Medulla oblongata (tissue), 1 donor: ENCODE measurements at regions not wholly inside any gene's neighbourhood (a gene's known extent, or its start where the extent isn't known, plus 50 kb on each side); places are given as distances from the start of the nearest gene placed in this dataset.

ENCODE experiments used
- DNase-seq: peaks from one replicate; pipeline ENCODE4 v3.0.0-alpha.2; 2015; ENCODE audit errors: extremely low spot score

DNA sequence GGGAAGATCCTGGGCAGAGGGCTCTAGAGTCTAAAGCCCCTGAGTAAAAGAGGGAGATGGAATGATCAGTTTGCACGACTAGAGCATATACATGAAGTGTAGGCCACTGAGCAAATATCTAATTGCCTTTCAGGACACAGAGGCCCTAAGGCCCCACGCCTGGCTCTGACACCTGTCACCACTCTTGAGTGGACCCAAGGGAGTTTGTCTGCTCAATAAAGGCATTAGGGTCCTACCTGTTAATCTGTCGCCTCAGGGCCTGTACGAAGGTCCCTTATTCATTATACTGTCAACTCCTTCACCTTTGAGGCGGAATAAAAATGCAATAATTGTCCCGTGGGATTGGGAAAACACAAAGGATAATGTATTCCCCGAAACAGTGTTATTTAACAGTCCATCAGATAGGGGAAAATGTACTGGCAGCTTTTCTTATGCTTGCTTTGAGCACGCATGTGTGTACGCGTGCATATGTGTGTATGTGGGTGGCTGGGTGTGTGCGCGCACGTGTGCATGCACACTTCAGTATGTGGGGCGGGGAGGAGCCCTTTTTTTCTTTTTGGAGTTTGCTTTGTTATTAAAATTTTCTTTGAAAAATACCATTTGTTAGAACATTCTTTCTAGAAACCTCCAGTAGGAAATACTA is 161.8 kb upstream of the SERP2 start:
- no peak for DNase-seq

DNA sequence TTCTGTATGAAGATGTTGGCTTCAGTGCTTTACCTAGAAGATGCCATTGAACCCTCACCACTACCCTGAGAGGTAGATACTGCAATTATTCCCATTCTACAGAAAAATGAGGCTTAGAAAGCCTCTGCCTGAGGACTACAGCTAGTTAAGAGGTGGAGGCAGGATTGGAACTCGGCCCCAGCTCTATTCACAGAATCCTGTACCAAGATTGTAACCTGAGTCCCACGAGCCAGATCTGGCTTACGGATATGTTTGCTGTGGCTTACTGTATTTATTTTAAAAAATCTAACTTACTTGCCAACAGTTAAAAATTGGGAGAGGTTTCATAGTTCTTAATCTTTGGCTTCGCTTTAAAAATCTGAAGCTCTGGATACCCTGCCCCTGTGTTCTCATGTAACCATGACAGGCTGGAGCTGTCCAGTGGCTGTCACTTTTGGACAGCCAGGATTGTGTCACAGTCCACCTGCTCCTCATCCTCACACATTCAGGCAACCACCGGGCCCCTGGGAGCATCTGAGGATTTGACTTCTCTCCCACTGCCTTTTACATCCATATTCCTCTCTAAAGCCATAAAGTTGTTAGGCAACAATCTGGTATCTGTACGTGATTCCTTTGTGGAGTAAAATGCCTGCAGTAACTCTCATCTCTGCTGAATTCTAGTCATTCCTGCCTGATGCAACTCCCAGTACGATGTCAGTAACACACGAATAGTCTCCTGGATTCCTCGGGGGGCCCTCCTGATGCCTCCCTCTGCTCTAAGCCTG is 160.8 kb upstream of the SERP2 start:
- no peak for DNase-seq

DNA sequence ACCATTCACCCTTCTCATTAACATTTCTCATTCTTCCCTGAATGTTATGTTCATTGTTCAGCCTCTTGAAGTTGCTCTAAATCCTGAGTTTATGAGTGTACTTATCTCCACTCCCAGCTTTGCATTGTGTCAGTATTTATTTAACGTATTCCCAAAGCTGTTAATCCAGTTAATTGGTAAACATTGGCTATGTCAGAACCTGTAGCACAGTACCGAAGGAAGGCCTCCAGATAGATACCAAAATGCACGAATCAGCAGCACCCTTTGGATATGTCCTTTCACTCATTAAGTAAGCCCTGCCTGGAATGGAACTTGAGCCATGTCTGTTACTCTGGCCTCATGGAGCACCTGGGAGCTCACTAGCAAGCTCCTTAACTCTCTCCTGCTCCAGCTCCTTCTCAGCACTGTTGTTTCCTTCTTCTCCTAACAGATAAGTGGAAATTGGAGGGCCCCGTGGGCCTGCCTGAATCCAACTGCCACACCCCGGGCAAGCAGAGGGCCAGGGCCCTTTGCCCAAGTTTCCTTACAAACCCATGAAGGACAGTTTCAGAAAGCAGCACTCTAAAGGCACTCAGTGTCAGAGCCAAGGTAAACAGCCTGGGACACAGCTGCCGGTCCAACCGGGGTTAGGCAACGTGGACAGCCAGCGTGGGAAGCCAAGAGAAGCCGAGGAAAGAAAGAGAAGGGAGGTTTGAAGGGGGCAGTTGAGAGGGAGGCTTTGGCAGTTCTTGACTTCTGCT is 155.0 kb upstream of the SERP2 start:
- DNase-seq = peak; percentile 61

DNA sequence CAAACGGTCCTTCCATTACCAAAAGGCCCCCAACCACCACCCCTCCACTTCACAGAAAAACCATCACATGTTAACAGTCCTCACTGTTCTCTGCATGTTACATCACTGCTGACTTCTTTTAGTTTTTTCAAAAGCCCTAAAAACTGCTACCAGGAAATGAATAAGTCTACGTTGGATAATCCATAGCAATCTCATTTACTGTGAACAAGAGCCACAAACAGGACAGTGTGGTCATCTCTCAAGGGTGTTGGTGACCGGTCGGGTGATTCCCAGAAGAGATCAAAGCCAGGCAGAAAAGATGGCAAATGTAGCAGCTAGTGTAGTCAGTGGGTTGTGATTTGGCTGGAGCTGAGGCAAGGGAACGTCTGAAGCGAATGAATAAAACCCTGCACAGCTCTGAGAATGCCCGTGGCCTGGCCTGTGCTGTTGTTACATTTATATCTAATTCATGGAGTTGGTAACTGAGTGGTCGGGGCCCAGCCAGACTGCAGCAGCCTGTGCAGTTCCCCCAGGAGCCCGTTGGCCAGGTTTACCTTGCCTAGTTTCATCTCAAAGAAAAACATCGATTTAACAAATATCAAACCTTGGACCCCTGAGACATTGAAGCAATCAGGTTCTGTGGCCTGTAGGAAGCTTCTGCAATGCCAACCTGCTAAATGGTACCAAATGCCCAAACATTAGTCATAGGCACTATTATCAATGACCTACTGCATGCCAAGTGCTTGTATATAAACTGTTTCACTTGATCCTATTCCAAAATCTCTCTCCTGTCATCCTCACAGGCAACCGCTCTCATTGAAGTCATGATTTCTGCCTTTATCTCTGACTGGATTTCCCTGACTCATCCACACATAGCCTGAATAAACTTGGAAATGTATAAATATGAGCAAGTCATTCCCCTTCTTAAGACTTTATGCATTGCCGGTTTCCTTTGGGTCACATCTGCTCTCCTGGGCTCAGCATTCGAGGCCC is 153.8 kb upstream of the SERP2 start:
- no peak for DNase-seq

DNA sequence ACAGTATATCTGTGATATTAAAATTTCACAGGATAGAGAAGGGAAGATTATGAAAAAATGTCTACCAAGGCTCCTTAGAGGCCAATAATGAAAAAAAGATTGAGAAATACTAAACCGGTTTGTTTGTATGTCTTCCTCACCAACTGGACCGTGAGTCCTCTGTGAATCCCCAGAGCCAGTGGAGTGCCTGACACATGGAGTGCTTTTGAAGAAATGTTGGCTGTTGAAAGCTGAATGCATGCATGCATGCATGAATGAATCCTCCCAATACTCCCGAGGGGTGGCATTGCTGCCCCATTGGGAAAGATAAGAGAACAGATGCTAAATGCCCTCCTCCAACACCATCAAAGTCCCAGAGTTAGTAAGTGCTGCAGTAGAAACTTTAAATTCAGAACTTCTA is 152.7 kb upstream of the SERP2 start:
- DNase-seq = no peak

DNA sequence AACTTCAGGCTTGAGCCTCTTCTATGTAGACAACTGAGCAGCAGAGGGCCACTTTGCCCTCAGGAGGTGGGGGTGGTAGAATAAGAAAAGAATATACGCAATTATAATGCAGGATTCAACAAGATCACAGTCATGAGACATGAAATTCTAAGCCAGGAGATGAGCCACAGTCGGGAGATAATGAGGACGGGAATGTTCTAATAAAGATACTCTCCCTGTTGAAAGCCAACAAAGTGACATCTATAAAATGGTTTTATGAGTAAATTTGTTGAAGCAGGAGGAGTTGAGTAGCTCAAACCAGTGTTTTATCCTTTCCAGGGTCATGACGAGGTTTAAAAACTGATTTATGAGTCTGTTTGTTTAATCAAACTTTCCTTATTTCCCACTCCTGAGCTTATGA is 152.0 kb upstream of the SERP2 start:
- no peak for DNase-seq

DNA sequence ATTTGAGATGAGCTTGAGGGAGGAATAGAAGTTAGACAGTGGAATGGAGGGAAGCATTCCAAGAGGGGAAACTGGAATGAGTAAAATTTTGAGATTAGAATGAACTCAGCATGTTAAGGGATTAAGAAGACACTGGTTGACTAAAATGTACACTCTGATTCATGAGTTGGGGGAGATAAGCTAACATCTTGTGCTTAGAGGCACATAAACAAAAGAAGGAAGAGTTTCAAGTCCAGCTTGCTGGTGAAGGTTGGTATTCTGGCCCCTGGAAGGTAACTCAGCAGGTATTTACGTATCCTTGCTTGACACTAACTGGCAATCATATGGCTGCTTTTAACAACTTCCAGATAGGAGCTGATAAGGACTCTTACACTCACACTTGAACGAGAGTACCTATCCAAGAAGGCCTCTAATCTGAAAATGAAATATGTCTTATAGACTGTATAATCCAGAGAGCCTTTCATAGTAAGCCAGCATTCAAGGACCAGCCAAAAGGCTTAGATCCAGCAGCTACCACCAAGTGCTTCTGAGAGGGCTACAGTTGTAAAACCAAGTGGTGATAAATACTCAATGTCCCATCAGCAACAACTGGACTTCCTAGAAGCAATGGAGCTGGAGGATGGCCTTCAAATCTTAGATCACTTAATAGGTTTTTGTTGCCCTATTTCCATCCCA is 149.7 kb upstream of the SERP2 start:
- no peak for DNase-seq

DNA sequence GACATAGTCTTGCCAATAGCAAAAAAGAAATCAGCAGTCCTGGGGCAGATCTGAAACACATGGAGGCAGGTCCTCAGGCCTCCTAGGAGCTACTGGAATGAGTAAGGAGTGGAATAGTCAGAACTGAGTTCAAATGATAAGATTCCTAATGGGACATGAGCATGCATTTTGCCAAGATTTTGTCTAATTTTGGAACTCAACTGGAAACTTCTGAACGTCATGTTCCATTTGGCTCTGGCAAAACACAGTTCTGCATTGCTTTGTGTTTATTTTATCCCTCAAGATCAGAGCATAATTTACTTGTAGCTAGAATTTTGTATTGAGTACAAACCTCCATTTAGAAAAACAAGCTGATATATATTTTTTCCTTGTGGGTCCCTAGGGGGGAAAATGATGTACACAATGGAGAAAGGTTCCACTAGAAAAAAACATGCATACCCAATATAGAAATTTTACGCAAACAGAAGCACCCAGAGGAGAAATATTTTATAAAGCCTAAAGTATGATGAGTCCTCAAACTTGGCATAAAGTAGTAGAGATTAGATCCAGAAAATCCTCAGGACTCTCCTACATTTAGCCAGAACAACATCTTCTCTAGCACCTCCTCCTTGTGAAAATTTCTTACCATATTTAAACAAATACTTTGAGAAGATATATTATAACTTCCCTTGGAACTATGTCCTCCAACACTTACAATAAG is 149.0 kb upstream of the SERP2 start:
- DNase-seq = no peak

DNA sequence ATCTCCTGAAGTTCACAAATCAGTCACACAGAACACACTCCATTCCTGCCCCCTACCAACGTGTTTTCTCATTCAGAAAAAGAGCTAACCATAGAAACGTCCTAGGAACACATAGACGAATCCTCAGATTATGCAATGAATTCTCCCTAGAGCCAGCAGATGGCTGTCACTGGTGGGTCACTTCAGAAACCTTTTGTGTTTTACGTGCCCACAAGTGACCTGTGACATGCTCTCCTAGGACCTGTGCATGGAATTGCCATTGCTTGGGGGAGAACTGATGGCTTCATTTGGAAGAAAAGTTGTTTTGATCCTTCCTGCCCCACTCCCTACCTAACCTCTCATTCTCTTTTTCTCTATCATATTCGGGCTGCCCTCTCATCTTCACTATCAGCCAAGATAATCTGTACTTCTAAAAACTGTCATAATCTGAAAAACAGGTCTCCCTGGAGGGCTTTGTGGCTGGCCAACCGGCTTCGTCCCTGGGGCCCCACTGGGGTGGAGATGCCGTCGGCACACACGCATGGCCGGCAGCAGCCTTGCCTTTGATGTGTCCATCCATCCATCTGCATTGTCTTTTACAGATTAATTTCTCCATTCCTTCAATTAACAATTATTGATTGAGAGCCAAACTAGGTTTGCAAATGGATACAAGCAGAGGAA is 144.1 kb upstream of the SERP2 start:
- DNase-seq = no peak

DNA sequence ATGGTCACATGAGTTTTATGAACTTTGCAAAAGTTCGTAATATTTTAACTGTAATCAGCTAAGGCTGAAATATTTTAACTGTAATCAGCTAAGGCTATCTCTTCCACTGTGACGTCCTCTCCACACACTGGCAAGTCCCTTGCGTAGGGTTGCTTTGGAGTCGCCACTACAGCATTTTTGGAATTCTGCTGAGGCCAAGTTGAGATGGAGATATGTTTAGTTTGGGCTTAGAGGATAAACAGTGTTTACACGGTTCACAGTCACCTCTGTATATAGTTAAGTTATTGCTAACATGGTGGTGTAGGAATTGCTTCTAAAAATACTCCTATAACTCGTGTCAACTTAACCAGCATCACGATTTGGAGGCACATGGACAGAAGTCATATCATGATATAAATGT is 143.6 kb upstream of the SERP2 start:
- DNase-seq = no peak

DNA sequence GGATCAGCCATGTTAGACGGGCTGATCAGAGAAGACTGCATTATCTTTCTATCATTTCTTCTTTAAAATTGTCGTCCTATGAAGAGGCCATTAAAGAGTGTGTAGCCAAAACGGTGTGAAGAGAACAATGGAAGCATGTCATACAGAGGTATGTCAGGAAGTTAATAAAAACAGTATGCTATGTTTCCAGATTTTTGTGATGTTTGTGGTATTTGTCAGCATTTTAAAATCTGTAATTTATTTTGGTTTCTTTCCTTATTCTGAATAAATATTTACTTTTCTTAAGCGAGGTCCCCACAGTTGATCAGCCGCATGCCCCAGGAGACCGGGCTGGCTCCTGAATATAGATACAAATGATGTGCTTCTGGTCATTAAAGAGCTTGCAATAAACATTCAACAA is 142.9 kb upstream of the SERP2 start:
- no peak for DNase-seq

DNA sequence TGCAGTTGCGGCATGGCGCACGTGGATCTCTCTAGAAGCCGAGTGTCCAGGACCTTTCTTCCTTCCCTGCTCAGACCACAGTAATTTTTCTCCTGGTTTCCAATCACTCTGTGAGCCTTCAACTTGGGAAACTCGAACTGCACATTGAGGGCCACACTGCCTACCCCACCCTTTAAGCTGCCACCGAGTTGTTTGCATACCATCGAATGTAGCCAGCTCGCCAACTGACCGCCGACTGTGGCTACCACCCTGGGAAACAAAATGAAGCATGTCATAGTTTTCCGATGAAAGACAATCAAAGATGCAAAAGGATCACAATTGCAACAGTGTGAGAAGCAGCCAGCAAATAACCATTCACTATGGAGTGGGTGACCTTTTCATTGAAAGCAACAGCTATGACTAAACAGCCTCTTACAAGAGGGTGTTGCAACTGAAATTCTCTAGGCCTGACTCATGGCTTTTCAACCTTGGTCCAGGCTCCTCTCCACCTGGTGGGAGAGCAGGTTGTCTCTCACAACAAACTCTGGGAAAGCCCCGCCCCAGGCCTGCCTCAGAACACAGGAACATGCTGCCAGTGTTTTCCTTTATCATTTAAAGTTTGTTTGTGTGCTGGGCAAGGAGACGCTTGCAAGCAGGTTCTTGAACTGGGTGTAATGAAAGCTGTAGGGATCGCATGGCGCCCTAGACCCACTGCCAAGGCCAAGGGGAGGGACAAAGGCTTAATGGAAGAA is 141.7 kb upstream of the SERP2 start:
- DNase-seq = no peak

DNA sequence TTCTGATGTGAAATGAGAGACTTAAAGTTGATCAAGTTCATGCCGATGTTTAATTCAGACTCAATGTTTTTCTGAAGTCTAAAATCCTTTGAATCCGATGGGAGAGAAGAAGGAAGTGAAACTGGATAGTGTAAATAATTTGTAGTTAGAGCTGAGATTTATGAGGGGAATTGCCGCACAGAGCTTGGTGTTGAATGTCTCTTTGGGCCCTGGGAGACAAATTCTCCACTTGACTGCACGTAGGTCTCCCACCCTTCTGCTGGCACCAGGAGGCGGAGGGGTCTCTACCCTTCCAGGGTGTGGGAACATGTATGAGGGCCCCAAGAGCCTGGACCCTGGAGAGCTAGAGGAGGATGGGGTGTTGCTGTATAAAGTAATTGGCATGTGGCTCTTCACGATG is 140.8 kb upstream of the SERP2 start:
- no peak for DNase-seq

DNA sequence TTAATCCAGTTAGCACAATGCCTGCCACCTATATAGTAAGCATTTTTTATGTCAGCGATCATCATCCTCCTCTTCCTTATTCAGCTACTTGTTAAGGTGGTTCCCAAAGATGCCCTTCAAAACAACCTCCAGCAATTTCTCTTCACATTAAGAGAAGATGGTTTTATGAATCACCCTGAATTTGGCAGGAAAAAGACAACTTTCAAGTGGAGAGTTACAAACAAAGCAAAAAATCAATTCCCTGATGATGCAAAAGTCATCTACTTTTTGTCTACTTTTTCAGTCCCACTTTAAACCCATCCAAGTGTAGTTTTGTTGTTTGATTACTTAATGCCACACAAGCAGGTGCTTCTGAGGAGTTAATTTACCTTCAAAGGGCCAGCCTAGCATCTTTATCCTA is 139.1 kb upstream of the SERP2 start:
- DNase-seq = no peak

DNA sequence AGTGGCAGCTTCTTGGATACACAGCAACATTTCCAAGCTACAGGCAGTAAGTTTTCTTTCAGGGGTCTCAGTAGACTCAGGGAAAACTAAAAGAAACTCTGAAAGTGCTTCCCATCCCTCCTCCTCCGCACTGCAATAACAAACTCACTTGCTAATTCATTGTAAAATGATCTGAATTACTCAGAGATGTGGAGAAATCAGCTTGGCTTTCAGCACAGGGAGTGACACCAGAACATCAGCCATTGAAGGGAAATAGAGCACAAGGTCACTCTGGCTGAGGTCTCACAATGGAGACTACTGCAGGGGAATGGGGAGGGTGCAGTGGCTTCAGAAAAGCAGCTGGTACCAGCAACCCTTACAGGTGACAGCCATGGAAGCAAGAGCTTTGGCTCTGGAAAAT is 137.3 kb upstream of the SERP2 start:
- DNase-seq = no peak

DNA sequence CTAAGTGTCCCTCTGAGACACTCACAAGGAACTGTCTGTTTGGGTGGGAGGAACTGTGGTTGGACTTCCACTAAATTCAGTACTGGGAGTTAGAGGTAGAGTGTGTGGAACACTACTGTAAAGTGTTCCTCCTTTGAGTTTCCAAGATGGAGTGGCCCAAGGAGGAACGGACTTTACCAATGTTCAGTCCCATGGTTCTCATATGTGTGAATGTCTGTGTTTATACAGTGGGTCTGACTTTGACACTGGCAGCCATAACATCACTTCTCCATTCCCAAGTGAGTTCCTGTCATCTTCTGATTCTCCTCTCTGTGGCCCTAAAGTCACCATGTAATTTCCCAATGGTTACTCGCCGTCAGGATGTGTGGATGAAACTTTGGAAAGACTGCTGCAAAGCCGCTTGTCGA is 136.8 kb upstream of the SERP2 start:
- no peak for DNase-seq

DNA sequence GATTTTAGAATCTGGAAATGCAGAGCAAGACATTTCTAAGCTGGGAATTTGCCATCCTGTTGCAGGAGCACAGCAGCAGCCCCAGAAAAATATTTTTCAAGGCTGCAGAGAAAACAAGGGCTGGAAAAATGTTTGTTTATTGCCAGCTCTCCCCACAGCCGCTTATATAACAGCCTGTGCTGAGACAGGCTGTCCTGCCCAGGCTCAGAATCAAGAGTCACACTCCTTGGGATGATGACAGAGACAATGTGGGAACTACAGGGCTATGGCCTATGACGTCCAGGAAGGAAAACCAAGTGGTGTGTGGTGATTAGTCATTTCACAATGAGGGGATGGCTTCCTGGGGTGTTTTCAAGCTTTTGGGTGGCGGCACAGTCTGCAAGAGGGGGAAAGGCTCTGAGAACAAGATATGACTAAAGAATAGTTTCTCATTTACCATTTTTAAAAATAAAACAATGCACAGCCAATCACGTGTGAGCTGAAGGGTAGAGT is 136.3 kb upstream of the SERP2 start:
- DNase-seq = peak; percentile 89

DNA sequence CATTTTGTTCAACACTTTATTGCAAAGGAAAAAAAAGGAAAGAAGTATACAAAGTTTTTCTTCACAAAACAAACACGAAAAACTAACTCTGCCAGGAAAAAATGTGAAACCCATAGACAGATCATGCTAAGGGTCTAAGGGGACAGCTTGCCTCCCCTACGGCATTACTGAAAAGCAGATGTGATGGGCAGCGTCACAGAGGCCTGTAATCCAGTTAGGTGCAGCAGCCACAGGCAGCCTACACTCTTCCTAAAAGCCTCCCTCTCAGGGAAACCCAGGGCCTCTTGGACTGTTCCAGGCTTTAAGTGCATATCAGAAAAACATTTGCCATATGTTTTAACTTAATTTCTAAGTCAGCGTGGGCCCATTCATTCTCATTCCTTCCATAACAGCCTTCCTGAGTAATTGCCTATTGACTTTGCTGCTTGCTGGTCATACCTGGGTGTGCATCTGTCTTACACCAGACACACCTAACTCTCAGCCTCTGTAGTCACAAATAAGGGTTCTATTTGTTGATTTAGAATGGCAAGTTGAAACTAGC is 135.7 kb upstream of the SERP2 start:
- no peak for DNase-seq

DNA sequence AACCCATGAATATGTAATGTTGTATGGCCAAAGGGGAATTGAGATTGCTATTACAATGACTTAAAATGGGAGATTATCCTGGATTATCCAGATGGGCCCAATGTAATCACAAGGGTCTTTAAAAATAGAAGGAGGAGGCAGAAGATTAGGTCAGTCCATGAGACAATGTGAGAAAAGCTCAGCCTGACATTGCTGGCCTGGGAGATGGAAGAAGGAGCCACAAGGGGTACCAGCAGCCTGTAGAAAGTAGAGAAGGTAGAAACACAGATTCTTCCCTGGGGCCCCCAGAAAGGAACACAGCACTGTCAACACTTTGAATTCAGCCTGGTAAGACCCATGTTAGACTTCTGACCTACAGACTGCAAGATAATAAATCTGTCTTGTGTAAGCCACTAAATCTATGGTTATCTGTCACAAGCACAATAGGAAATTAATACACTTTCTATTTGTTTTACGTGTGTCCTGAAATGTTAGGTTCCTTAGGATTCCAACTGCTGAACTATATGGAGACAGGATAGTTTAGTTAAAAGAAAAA is 132.9 kb upstream of the SERP2 start:
- no peak for DNase-seq
